Uterus (tissue), 2 donors: ENCODE measurements at regions not wholly inside any gene's neighbourhood (a gene's known extent, or its start where the extent isn't known, plus 50 kb on each side); places are given as distances from the start of the nearest gene placed in this dataset.
"Not testable (repeated sequence)": the region's sequence is repeated elsewhere in the genome, so short reads cannot be mapped to it uniquely, and the experiment has no call there.

ENCODE experiments used
- CTCF ChIP-seq, 4 experiments: fragments of 200-600 bp in 2 of 4; fragments of 450-650 bp in 2 of 4; sonication (generic) in 2 of 4; IDR thresholded peaks; one replicate each; pipeline ENCODE4 v1.5.1; 2016 to 2019; ENCODE audit warnings: antibody characterized with exemption in 4 of 4, mild to moderate bottlenecking in 2 of 4, moderate library complexity in 1 of 4
- POLR2A ChIP-seq, 2 donors: fragments of 450-650 bp; IDR thresholded peaks; one replicate each; pipeline ENCODE4 v1.6.1; 2016; ENCODE audit warnings: antibody characterized with exemption in 2 of 2, mild to moderate bottlenecking in 1 of 2, moderate library complexity in 1 of 2

- not testable (repeated sequence) for TF ChIP-seq POLR2A, CTCF (IDR thresholded peaks at IDR 0.05)
Measured at GRCh38 chr4:49118379-49119212, 132.5 kb downstream of the CWH43 start.
